ENCODE measurements at regions not wholly inside any gene's neighbourhood (a gene's known extent, or its start where the extent isn't known, plus 50 kb on each side); places are given as distances from the start of the nearest gene placed in this dataset.

GRCh38 chr3:68287101-68287500 is 632.7 kb upstream of the SUCLG2 start:
- TF ChIP-seq POLR2A (IDR thresholded peaks at IDR 0.05; ENCODE audit: extremely low read depth, insufficient read length) (no peak), CTCF (IDR thresholded peaks at IDR 0.05; ENCODE audit: low read depth, low read length) (no peak), MAX (IDR thresholded peaks at IDR 0.05; ENCODE audit: low read depth, low read length) (no peak), MYC (IDR thresholded peaks at IDR 0.05; ENCODE audit: low read depth, low read length) (no peak)

Data from NB4 (cell line).